T1000 (cell line): ENCODE measurements at regions not wholly inside any gene's neighbourhood (a gene's known extent, or its start where the extent isn't known, plus 50 kb on each side); places are given as distances from the start of the nearest gene placed in this dataset.

ENCODE experiments used
- DNase-seq: peaks from one replicate; lab custom pipeline; 2025; ENCODE audit warnings: mixed read lengths; lab: John Stamatoyannopoulos, UW

GRCh38 chr2:15701341-15701907 lies 109.8 kb downstream of the DDX1 start:
- no peak for DNase-seq

GRCh38 chr2:15701991-15702390 lies 110.3 kb downstream of the DDX1 start:
- DNase-seq, result no peak

DNA sequence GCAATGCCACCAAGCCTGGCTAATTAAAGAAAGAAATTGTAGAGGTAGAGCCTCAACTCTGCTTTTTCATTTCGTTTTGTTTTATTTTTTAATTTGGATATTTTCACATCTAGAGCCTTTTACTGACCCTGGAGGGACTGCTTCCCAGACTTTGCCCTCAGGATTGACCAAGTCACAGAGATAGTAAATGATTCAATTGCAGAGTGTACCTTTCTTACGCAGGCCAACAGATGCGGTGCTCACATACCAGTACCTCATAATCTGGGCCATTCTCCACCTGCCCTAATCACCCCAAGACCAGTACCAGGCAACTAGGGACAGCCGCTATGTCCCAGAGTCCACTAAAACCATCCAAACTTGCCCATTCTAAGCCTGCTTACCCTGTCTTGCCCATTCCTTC lies 110.8 kb downstream of the DDX1 start:
- DNase-seq, result no peak

- no peak for DNase-seq
Observed at GRCh38 chr2:15703365-15703869, 111.7 kb downstream of the DDX1 start.

DNA sequence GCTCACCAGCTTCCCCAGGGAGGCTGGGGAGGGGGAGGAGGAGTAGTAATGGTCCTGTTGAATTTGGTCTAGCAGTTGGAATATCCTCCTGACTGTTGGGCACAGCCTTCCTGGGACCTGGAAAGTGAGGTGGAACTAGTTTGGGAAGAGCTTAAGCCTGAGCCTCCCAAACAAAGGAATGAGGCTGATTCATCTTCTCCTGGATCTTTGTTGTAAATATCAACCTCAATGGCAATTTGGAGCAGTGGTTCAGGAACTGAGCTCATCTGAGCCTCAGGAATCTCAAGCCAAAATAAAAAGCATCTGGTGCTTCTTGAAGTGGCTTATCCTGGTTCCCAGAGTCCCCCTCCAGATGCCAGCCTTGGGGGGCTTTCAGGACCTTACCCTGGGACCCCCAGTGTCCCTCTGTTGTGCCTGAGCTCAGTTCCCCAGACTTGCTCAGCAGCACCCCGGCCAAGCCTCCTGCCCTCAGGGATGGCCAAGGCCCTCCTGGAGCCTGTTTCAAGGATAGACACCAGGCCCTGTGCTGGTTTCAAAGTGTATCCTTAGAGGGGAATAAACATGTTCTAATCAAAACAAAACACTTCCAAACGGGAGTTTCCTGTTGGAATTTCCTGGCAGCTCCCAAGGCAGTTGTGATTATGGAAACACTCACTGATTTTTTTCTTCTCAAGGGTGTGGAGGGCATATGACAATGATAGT lies 112.6 kb downstream of the DDX1 start:
- no peak for DNase-seq

DNA sequence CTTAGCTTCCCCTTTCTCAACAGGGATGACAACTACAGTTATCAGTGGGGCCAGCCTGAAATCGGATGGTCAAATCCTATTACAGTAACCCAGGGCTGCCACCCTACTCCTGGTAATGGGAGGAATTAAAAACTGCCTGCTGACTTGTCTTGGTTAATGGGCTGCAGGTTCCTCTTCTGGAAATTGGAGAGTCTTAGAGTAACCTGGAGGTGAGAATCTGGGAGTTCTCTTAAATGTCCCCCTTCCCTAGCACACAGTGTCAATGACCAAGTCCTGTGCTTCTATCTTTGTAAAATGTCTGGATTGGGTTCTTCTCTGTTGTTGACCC lies 113.1 kb downstream of the DDX1 start:
- DNase-seq, result no peak

GRCh38 chr2:15705310-15705709 lies 113.6 kb downstream of the DDX1 start:
- no peak for DNase-seq

DNA sequence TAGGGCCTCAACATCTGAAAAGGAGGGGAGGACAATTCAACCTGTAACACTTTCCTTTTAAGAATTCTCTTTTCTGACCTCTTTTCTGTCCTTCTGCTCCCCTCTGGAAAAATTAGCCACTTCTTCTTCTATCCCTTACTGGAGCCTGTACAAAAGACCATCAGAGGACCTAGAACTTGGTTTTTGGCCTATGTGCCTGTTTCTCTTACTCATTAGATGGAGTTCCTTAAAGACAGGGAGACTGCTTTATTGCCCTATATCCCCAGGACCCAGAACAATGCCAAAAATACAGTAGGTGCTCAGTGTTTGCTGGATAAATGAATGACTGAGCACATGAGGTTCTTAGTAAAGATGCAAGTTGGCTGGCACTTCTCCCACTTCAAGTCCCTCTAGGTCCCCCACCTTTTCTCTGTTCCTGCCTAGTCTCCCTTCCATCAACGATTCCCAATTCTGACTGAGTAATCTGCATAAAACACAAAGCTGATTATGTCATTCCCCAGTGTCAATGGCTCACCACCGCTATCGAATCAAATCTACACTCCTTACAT lies 114.2 kb downstream of the DDX1 start:
- no peak for DNase-seq

DNA sequence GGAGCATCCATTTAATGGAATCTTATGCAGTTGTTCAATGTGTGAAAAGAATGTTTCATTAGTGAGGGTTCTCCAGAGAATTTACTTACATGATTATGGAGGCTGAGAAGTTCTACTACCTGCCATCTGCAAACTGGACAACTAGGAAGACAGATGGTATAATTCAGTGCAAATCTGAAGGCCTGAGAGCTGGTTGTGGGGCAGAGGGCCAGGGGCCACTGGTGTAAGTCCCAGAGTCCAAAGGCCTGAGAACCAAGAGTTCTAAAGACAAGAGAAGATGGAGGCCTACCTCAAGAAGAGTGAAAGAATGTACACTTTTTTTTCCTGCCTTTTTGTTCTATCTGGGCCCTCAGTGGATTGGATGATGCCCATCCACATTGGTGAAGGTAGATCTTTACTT lies 114.8 kb downstream of the DDX1 start:
- DNase-seq, result no peak

DNA sequence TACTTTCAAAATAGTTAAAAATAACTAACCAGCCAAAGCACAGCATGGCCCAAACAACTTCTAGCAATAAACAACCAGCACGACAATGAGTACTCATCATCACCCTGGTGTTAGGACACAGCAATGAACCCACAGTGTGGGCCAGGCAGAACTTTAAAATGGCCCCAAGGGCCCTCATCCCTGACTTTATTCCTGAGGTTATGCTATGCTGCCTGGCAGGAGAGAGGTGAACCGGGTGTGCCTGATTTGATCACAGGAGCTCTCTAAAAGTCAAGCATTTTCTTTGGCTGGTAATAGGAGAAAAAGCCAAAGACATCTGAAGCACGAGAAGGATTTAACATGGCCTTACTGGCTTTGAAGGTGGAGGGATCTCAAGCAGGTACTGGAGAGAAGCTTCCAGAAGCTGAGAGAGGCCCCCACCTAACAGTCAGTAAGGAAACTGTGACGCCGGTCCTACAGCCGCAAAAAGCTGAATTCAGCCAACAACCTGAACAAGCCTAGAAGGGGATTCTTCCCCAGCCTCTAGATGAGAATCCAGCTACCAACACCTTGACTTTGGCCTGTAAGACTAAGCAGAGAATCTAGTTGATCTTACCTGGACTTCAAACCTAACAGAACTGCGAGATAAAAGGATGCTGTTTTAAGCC lies 115.4 kb downstream of the DDX1 start:
- DNase-seq, result no peak

- no peak for DNase-seq
Observed at GRCh38 chr2:15708161-15708560, 116.5 kb downstream of the DDX1 start.

GRCh38 chr2:15708865-15709820 lies 117.5 kb downstream of the DDX1 start:
- no peak for DNase-seq

GRCh38 chr2:15711126-15711860 lies 119.6 kb downstream of the DDX1 start:
- DNase-seq, result no peak

DNA sequence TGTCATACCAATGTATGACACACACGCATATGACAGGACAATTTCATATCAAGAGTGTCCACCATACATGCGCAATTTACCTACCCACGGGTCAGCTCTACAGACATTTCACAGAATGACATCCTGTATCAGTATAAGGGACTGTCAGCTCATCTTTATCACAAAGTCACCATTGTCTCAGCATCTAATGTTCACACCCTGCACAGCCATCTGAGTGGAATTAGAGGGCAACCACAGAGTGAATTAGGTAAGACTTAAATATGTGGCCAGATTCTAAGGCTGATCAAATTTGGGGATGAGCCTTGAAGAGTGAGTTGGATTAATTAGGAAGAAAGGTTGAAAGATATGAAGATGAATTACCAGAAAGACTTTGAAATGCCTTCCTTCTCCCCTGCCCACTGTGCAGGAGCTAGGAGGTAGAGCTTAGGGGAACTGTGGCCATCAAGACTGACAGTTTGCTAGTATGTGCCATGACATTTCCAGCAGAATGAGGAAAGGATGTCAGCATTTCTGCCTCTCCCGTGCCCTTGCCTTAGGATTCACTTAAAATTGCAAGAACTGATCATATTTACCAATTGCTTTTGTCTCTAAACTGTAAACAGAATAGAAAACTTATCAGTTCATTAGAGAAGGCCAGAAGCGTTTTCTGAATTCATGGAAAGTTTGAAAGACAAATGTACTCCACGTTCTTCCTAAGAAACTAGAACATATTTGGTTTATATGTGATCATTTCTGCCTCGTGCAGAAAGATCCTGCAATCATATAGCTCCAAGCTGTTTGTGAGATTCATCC lies 121.1 kb downstream of the DDX1 start:
- DNase-seq, result no peak

DNA sequence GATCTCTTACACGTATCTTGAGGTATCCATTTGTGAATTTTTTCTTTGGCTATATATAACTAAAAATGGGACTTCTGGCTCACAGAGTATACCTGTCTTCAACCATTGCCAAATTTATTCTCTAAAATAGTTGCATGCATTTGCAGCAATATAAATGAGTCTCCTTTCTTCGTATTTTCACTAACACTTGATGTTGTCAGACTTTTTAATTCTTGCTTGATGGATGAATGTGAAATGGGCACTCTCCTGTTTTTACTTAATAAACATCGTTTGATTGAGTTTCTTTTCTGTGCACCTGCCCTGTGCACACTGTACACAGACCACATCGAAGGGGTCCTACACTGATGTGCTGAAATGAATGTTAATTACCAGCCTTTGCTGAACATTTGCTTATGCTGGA lies 121.8 kb downstream of the DDX1 start:
- no peak for DNase-seq

GRCh38 chr2:15714002-15714401 lies 122.3 kb downstream of the DDX1 start:
- DNase-seq, result no peak

GRCh38 chr2:15714609-15715008 lies 122.9 kb downstream of the DDX1 start:
- no peak for DNase-seq

DNA sequence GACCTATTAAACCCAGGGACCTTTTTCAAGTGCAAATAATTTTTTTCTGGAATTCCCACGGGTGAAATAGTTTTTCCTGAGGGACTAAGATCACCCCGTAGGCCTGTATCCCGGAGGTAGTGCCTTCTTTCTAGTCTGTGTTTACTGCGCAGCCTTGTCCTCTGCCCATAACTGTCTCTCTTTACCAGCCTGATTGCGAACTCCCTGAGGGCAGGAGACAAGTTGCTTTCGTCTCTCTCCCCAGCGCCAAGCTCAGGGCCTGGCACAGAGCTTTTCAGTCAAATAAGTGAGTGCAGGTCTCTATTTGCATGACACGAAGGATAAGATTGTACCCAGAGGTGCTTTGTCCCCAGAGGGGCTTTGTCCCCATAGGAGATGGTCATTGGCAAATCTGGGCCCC lies 123.9 kb downstream of the DDX1 start:
- DNase-seq, result no peak

DNA sequence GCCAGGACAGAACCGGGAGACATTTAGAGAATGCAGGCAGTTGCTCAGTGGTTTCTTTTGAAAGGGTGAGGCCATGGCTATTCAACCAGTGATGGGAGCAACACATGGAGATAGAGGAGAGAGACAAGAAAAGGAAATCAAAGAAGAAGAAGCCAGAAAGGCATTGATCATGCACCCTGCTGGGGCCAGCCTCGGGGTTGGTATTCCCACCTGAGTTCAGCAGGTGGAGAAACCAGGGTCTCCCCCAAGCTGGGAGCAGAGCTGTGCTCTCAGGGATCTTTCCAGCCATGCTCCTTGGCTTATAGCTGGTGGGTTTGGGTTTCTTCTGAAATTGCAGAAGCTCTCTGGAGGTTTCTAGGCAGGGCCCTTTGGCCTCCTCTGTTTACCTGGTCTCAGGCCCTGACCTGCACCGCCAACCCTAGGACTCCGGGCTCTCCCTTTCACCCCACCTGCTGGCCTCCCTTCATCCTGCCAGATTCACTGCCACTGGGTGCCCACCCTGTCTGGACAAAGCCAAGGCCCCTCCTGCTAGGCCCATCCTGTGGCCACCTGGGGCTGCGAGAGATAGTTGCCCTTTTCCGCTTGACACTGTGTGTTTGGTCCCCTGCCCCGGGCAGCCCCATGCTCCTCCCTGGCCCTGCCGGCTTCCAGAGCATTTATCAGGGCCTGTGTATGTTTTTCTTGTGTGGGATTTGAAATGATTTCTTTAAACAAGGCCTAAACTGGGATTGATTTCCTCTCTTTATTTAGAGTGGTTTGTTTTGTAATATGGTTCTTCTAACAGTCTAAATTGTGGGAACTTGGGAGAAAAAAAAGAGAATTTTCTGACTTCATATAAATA lies 126.7 kb downstream of the DDX1 start:
- DNase-seq, result no peak

GRCh38 chr2:15718944-15719323 lies 127.3 kb downstream of the DDX1 start:
- DNase-seq, result no peak
